GM18508 (cell line): ENCODE measurements at regions not wholly inside any gene's neighbourhood (a gene's known extent, or its start where the extent isn't known, plus 50 kb on each side); places are given as distances from the start of the nearest gene placed in this dataset.
"Not testable (repeated sequence)": the region's sequence is repeated elsewhere in the genome, so short reads cannot be mapped to it uniquely, and the experiment has no call there.

Experiments
- ATAC-seq: cut with Tn5 transposase; IDR thresholded peaks from one replicate; pipeline ENCODE4 v1.9.1; 2021; ENCODE audit warnings: moderate number of reproducible peaks; ENCODE audit not compliant: insufficient read depth, unreplicated experiment

DNA sequence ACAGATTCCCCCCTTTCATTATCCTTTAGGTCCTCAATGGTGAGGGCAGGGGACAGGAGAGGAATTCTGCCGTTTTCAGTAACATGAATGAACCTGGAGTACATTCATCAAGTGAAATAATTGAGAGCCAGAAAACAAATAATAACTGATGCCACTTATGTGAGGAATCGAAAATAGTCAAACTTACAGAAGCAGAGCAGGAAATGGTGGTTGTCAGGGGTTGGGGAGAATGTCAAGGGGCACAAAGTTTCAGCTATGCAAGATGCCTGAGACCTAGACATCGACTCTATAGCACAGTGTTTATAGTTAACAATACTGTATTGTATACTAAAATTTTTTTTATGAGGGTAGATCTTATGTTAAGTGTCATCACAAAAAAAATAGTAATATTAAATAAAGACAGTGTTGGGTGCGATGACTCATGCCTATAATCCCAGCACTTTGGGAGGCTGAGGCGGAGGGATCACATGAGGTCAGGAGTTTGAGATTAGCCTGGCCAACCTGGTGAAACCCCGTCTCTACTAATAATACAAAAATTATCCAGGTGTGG is 1219.8 kb downstream of the GATA3 start:
- no peak for ATAC-seq

DNA sequence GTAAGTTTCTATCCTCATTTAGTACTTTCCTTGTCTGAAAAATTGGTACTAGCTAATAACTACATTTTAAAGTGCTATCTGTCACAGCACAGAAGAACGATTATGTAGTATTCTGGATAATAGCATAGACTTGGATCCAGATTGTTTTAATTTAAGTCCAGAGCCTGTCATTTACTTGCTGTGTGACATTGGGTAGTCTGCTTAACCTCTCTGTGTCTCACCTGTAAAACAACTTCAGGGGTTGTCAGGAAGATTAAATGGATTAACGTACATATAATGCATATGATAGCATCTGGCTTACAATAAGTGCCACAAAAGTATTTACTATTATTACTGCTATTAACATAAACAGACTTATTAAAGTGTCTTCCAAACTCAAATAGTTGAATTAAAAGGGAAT is 1221.4 kb downstream of the GATA3 start:
- ATAC-seq, result no peak

DNA sequence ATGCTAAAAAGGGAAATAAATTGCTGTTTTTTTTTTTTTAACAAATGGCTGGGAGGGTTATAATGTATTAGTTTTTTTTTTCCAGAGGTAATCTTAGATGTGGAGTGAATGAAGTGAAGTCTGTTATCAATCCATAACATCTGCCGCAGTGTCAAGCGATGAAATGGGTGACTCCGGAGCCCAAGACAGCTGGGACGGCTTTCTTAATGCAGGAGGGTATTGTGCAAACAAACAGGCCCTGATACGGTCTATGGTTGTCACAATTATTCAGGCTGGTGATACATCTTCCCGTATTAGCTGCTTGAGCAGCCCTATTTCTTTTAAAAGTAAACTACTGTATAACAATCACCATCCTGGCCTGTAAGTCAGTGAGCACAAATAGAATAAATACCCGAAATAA is 1231.2 kb downstream of the GATA3 start:
- no peak for ATAC-seq

DNA sequence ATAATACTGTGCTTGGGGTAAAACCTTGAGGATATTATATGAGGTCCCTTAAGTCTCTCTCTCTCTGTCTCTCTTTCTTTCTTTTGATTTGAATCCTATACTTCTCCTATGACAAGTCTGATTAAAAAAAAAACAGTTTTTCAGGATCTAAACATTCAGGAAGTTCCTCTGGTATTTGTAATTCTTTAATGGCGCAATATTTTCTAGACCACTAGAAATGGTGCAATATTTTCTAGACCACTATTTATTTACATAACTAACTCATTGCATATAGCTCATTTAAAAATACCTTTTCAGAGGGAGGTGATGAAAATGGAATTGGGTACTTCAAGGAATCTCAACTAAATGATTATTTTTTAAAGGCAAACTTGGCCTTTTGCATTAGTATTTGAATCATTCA is 1235.3 kb downstream of the GATA3 start:
- no peak for ATAC-seq

DNA sequence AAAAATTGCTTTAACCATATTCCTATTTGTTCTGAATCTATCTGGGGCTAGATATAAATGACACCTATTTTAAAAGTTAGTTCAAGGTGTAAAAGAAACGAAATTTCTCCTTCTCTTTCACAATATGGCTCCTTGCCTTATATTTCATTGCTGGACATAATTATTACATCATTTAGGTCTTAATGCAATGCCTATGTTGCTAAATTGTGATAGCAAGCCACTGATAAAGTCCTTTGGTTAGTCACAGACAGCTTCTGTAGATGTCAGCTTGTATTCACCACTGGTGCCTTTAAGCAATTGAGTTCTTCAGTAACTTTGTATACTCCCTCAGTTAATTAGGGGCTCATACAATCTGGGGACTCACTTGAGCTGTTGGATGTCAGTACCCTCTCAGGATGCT is 1236.6 kb downstream of the GATA3 start:
- ATAC-seq, result no peak

DNA sequence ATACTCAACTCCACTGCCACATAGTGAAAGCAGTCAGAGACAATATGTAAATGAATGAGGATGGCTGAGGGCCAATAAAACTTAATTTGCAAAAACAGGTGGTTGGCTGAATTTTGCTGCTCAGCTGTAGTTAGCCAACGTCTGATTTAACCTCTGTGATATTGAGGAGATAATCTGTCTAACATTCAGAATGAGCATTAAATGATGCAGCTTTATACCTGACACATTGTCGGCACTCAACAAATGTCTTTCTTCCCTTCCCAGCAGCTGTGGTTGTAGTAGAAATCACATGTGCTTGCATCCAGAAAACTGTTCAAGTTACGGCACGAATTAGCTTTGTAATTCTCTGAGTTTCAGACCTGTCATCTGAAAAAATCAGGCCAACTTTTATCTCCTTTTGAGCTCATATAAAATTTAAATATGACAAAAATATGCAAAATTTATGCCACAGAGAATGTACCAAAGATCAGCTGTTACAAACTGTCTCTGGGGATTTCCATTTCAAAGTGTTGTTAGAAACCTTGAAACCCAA is 1239.7 kb downstream of the GATA3 start:
- ATAC-seq, result no peak

DNA sequence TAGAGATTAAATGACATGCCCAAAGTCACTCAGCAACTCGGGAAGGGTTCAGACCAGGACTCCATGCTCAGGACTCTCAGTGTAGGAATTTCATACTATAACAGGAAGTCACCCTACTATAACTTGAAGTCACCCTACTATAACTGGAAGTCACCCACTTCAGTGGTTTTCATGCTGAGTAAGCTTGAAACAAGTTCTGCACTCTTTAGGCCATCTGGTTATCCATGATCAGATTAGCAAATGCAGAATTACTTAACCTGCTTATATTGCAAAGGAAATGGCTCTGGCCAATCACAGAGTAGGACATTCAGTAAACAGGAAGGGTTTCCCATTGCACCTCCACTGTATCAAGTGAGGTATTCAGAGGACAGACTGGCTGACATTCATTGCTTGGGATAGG is 1240.4 kb downstream of the GATA3 start:
- ATAC-seq, result peak; percentile 95

DNA sequence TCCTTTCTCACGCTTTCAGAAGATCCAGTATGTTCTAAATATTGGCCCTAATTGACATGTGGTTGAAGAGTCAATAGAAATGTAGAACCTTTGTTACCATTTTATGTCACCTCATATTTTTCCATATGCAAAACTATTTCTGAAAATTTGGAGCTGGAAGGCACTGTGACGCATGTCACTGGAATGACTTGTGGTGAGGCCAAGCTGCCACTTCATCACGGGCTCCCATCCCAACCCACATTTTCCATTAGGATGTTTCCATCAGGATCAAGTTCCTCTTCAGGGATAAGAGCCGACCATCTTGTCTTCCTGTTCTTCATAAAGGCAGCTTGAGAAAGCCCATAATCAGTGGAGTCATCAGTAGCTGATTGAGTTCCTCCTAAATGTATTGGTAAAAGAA is 1241.7 kb downstream of the GATA3 start:
- ATAC-seq, result no peak

DNA sequence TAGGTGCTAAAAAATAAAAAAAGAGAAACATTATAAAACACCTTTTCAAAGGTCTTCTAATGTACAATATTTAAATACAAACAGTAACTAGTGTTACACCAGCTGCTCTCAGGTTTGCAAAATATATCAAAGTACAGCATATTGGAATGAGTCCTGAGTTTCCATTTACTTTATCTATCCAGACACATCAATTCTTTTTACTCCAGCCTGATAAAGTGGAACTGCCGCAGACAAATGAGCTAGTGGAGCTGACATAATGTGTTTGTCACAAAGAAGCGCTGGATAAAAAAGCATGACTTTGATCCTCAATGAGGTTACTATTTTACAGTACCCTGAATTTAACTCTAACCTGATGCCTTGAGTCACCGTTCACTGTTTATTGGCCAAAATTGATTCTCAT is 1243.1 kb downstream of the GATA3 start:
- no peak for ATAC-seq

DNA sequence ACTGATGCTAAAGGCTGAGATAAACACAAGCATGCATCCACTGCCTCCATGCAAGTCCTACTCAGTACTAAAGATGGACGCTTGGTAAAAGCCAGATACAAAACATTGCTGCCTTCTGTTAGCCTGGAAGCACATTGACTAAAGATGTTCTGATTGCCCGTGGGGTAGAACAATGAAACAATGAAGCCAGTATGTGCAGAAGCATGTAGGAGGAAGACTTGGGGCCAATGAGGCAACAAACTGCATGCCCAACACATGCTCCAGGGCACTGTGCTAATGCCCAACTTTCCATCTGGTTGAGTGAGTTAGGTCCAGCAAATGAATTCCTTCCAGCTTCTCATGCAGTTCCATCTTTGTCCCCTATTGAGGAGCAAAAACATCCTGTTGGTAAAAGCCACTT is 1245.5 kb downstream of the GATA3 start:
- ATAC-seq, result no peak

DNA sequence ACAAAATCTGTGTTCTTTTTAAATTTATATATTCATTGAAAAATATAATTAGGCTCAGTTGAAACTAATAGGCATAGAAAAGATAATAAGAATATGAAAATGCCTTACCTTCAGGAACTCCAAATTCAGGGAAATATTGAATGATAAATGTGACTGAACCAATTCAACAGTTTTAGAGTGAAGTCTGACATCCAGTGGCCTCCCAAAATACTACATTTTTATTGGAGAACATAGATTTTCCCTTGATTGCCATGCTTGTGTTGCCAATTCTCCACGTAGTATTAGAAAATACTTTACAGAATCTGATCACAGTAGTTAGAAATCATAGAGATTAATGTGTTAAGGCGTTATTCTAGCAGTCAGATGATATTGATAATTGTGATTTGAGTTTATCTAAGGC is 1246.7 kb downstream of the GATA3 start:
- ATAC-seq, result no peak

DNA sequence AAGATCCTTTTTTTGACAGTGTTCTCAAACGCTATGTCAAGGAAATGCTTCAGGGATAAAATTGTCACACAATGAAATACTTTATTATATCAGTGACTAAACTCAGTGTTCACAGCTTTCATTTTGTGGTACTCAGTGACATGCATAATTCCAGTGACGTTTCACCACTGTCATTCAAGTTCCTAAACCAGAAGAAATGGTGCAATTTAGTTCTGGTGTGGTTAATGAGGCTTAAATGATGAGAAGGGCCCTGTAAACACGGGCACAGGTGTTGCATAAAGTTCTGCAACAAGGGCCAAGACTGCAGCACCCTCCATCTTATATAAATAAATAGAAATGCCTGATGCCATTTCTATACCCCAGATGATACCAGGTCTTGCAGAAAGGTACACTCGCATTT is 1247.1 kb downstream of the GATA3 start:
- no peak for ATAC-seq

DNA sequence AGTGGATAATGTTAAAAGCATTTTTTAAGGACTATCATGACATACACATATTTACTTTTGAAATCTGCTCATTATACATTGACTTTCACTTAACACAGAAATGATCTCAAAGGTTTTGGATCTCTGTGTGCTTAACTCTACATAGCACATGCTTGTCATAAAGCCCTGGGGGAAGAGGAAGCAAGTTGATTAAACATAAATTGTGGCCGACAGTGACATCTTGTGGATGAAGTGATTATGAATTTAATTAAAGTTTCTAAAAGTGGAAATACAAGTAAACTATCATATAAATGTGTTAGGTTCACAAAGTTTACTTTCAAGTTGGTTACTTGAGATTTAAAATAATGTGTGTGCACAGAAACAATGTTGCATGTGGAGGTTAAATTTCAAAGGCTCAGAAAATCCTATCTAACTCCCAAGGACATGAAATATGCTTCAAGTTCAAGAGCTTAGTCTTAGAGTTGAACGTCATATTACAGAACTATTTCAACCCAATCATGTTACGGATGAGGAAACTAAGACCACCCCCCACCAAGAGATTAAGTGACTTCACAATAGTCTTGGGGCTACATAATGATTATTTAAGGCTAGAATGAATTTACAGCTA is 1247.8 kb downstream of the GATA3 start:
- ATAC-seq, result no peak

DNA sequence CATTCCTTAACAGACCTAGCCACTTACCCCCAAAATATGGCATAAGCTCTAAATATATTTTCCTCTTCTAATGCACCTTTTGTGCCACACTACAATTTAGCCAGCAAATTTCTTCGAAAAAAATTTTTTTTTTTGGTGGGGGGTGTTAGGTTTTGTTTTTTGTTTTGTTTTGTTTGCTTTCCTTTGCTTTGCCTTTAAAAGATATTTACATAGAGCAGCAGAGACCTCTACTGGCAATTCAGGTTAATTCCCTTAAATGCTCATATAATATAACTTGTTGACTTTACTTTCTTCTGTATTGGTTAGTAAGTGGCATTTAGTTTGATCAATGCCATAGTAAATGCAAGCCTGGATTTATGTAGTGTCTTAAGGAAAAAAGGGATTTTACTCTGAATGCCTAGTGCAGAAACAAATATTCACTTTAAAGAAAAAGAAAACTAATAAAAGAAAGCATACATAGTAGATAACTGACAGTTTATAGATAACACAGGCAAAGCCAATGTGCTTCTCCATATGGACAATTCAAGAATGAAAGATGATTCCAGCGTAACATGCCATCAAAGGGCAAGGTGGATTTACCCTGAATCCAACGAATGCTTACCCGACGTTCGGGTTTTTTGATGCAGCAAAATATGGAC is 1250.6 kb downstream of the GATA3 start:
- ATAC-seq, result no peak

DNA sequence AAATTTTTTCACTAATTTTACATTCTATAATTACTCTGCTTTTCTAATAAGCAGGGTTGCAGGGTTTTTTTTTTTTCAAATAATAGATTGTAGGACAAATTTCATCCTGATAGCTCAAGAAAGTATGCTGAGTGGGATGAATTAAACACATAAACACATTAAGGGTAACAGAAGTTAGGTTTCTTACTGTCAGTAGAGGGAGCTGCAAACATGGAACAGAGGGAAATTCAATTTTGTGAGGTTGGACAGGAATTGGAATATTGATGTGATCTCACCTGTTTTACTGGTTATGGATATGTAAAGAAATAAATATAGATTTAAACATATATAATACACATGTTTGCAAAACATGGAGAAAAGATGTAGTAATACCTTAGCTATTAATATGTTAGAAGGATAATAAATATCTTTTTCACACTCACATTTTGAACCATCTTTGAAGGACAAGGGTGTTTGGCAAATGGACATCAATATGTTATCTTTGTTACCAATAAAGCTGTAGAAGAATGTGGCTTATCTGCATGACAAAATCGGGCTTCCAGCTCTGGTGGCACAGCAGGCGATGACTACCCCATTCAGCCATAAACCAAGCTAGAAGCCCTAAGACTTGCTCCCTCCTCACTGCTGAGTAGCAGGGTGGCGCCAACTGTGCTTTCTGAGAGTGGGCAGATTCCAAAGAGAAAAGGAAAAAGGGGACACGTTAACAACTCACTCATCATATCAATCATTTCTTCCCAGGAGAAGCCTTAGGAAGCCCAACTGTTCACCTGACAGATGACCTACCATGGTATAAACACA is 1257.4 kb downstream of the GATA3 start:
- no peak for ATAC-seq

DNA sequence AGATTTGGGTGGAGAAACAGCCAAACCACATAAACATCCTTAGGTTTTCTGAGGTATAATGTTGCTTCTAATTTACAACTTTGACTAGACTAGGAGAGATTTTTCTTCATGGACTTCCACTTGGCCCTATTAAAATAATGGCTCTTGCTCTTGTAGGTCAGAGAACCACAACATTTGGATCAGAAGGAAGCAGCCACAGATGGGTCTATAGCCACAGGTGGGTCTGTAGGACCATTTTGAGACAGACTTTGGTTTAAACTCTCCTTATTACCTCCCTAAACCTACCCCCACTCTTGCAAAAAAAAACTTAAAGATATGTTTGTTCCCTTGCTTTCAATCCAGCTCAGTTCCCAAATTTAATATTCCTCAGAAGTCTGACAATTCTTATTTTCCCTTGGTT is 1260.8 kb downstream of the GATA3 start:
- ATAC-seq, result no peak

DNA sequence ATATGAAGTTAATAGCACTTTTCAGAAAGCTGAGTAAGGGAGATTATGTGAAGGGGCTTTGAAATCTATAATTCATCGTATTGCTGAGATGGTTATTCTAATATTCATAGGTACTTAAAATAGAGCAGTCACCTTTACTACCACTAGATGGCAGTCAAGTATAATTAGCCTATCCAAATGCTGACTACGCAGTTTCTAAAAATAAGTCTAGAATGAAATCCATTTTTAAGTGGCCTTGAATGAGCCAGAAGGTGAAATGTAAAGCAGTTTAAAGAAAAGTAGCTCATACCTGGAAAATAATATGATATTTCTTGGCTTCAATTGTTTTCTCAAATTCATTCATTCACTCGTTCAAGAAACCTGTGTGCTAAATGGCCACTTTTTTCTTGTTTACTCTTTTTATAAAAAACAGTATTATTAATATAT is 1277.1 kb downstream of the GATA3 start:
- peak; percentile 93 for ATAC-seq

DNA sequence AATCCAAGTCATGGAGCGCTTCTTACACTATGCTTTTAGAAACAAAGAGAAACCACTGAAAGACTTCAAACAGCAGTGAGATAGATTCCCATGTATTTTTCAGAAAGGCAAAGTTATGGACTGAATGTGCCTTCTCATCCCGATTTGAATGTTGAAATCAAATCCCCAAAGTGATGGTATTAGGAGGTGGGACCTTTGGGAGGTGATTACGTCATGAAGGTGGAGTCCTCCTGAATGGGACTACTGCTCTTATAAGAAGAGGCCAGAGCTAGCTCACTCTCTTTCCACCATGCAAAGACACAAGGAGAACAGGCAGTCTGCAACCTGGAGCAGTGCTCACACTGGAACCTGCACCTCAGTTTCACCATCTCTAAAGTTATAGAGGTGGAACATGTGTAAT is 1279.8 kb downstream of the GATA3 start:
- no peak for ATAC-seq

DNA sequence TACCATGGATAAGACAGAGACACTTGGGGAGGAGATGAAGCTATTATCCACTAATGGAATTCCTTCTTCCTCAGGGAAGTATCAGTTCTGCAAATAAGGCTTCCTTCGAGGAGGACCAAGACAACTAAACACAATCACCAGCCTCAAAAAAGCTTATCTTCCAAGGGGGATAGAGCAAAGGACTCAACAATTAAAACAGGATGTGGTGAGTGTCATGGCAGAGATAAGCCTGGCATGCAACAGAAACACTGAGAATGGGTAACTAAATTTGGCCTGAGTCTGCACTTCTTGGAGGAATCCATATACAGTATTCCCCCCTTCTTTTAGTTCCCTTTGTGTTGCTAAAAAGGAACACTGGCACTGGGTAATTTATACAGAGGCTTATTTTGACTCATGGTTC is 1285.2 kb downstream of the GATA3 start:
- no peak for ATAC-seq

DNA sequence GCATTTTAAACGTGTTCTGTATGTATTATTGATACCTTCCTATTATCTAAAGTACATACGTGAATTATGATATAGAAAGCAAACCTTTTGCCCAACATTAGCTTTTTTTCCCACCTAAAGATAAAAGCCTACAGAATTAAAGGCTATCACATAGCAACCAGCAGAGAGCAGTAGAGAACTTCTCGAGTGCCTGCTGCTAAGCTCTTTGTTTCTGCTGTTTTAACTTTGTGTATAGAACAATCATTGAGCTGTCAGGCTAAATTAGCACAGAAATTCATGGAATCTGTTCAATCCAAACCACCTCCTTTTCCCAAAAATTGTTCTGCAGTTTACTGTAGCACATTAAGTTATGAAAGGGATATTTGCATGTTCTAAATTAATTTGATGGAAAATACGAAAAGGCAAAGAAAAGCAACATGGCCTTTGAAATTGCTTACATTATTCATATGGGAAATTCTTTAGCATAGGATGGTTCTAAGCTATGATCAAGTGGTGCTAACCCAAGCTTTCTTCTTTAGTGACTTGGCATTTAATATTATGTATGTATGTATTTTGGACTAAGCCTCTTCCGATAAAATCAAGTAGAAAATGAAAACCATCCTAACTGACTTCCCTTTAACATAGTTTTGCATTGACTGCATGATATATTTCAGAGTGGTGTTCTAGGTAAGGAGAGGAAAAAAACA is 1288.5 kb downstream of the GATA3 start:
- ATAC-seq, result no peak

DNA sequence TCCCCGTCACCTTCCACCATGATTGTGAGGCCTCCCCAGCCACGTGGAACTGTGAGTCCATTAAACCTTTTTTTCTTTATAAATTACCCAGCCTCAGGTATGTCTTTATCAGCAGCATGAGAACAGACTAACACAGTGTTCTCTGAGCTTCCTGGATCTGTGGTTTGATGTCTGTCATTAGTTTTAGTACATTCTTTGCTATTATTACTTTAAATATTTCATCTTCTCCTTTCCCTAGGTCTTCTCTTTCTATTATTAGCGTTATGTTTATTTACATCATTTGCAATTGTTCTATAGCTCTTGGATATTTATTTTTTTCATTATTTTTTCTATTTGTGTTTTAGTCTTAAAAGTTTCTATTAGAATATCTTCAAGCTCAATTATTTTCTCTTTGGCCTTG is 1293.4 kb downstream of the GATA3 start:
- ATAC-seq, result not testable (repeated sequence)
